Neuronal stem cell (in vitro differentiated cells): ENCODE measurements at regions not wholly inside any gene's neighbourhood (a gene's known extent, or its start where the extent isn't known, plus 50 kb on each side); places are given as distances from the start of the nearest gene placed in this dataset.

Experiments used
- DNase-seq: peaks from one replicate; pipeline ENCODE4 v3.0.0-alpha.2; 2013; ENCODE audit warnings: low spot score
- H2AFZ ChIP-seq: one replicate; pipeline ENCODE4 v1.6.1; 2013; ENCODE audit warnings: mild to moderate bottlenecking, low read length, inconsistent platforms
- H2AK5ac ChIP-seq: 2 replicates; pipeline ENCODE4 v1.6.1; 2013; ENCODE audit warnings: low read depth, mild to moderate bottlenecking, inconsistent platforms, low read length, moderate library complexity, mixed read lengths
- H2BK120ac ChIP-seq: 2 replicates; pipeline ENCODE4 v1.6.1; 2013; ENCODE audit warnings: low read depth, mild to moderate bottlenecking, inconsistent platforms, low read length, moderate library complexity, mixed read lengths
- H2BK12ac ChIP-seq: one replicate; pipeline ENCODE4 v1.6.1; 2013; ENCODE audit warnings: low read length, inconsistent platforms
- H2BK15ac ChIP-seq: 2 replicates; pipeline ENCODE4 v1.6.1; 2013; ENCODE audit warnings: mild to moderate bottlenecking, low read length, inconsistent platforms, mixed read lengths
- H2BK5ac ChIP-seq: one replicate; pipeline ENCODE4 v1.6.1; 2013; ENCODE audit warnings: inconsistent platforms, mild to moderate bottlenecking, low read length, moderate library complexity
- H3K14ac ChIP-seq: one replicate; pipeline ENCODE4 v1.6.1; 2013; ENCODE audit warnings: low read length, inconsistent platforms
- H3K18ac ChIP-seq: 2 replicates; pipeline ENCODE4 v1.6.1; 2013; ENCODE audit warnings: low read length, inconsistent platforms
- H3K23ac ChIP-seq: 2 replicates; pipeline ENCODE4 v1.6.1; 2013; ENCODE audit warnings: low read depth, mild to moderate bottlenecking, mixed read lengths, low read length, inconsistent platforms; ENCODE audit not compliant: poor library complexity
- H3K27ac ChIP-seq: replicated peaks from 3 replicates; pipeline ENCODE4 v1.5.1; 2013; ENCODE audit warnings: low read length, inconsistent platforms
- H3K27me3 ChIP-seq, 3 experiments: 2 replicates each; pipeline ENCODE4 v1.6.1; 2013; ENCODE audit warnings: low read length in 3 of 3, mild to moderate bottlenecking in 2 of 3, inconsistent platforms in 1 of 3, low read depth in 1 of 3, mixed read lengths in 1 of 3, moderate library complexity in 1 of 3; ENCODE audit not compliant: control insufficient read depth in 3 of 3, insufficient read depth in 3 of 3
- H3K36me3 ChIP-seq, 2 donors: replicated peaks in 1 of 2; 2 replicates each; pipeline ENCODE4 v1.6.1; 2013; ENCODE audit warnings: low read length in 2 of 2; ENCODE audit not compliant: control insufficient read depth in 2 of 2, insufficient read depth in 2 of 2
- H3K4ac ChIP-seq: 2 replicates; pipeline ENCODE4 v1.6.1; 2013; ENCODE audit warnings: inconsistent platforms, mild to moderate bottlenecking, low read length, moderate library complexity
- H3K4me1 ChIP-seq, 2 donors: 1 replicate in 1 of 2; 2 replicates in 1 of 2; pipeline ENCODE4 v1.6.1; 2013; ENCODE audit warnings: low read length in 2 of 2, low read depth in 1 of 2; ENCODE audit not compliant: control insufficient read depth in 2 of 2, insufficient read depth in 1 of 2
- H3K4me2 ChIP-seq: one replicate; pipeline ENCODE4 v1.6.1; 2013; ENCODE audit warnings: mild to moderate bottlenecking, low read length, inconsistent platforms; ENCODE audit not compliant: insufficient read depth, poor library complexity, severe bottlenecking
- H3K4me3 ChIP-seq, 2 donors: 2 replicates each; pipeline ENCODE4 v1.5.1; 2013; ENCODE audit warnings: low read length in 2 of 2, mild to moderate bottlenecking in 2 of 2, inconsistent platforms in 1 of 2, moderate library complexity in 1 of 2
- H3K79me1 ChIP-seq: one replicate; pipeline ENCODE4 v1.6.1; 2013; ENCODE audit warnings: low read depth, mild to moderate bottlenecking, inconsistent platforms, low read length, moderate library complexity
- H3K9ac ChIP-seq: one replicate; pipeline ENCODE4 v1.6.1; 2013; ENCODE audit warnings: mild to moderate bottlenecking, low read depth, low read length, inconsistent platforms; ENCODE audit not compliant: poor library complexity
- H3K9me3 ChIP-seq, 2 donors: replicated peaks in 1 of 2; 2 replicates each; pipeline versions ENCODE3 to v1.6.1; 2013; ENCODE audit warnings: low read length in 2 of 2, mild to moderate bottlenecking in 2 of 2, inconsistent platforms in 1 of 2, low read depth in 1 of 2, mixed read lengths in 1 of 2, moderate library complexity in 1 of 2; ENCODE audit not compliant: control insufficient read depth in 2 of 2, insufficient read depth in 1 of 2
- H4K8ac ChIP-seq: one replicate; pipeline ENCODE4 v1.6.1; 2013; ENCODE audit warnings: low read depth, mild to moderate bottlenecking, inconsistent platforms, low read length, moderate library complexity
- H4K91ac ChIP-seq: one replicate; pipeline ENCODE4 v1.6.1; 2013; ENCODE audit warnings: low read length, low read depth, mild to moderate bottlenecking, inconsistent platforms; ENCODE audit not compliant: poor library complexity
- WGBS, 2 donors: extraction: QIAGEN DNeasy Blood & Tissue Kit; methylation state at CpG; one replicate each; pipeline ENCODE4 v1.1.7; 2013; ENCODE audit warnings: missing lambda C conversion rate in 2 of 2, mixed read lengths in 1 of 2; ENCODE audit not compliant: insufficient read length in 2 of 2, insufficient replicate concordance in 1 of 2; ENCODE audit errors: extremely low coverage in 2 of 2; 5-methylcytosine and 5-hydroxymethylcytosine counted together

GRCh38 chrX:45264865-45265264 lies 64.2 kb upstream of the DIPK2B start:
- Histone ChIP-seq H3K27me3 (no peaks in the 10 kb centered on the region), H3K36me3 (no peaks in the 10 kb centered on the region), H4K8ac (no peak overlapping the region), H3K18ac (no peak overlapping the region), H3K4me2 (no peak overlapping the region), H3K4ac (no peak overlapping the region), H2BK5ac (no peak overlapping the region), H2AK5ac (no peak overlapping the region), H2BK12ac (no peak overlapping the region), H3K23ac (no peak overlapping the region), H3K4me1 (no peaks in the 10 kb centered on the region), H3K4me3 (no peak overlapping the region), H3K79me1 (no peaks in the 10 kb centered on the region), H2BK15ac (no peak overlapping the region), H3K9me3 (no peaks in the 10 kb centered on the region), H4K91ac (no peak overlapping the region), H2BK120ac (no peak overlapping the region), H2AFZ (no peak overlapping the region), H3K27ac (no peak overlapping the region), H3K9ac (no peak overlapping the region), H3K14ac (no peak overlapping the region)
- no peak for DNase-seq
- WGBS, 2 donors: no CpG with 5 or more reads among the region's 7 CpGs

GRCh38 chrX:45261471-45261870 lies 60.8 kb upstream of the DIPK2B start:
- H4K91ac ChIP-seq: no peak overlapping the region
- no peaks in the 10 kb centered on the region for H3K27me3 ChIP-seq
- H3K9me3 ChIP-seq: no peaks in the 10 kb centered on the region
- no peak overlapping the region for H3K23ac ChIP-seq
- H2BK120ac ChIP-seq: no peak overlapping the region
- no peak overlapping the region for H3K14ac ChIP-seq
- H2AFZ ChIP-seq: no peak overlapping the region
- no peak overlapping the region for H3K4ac ChIP-seq
- H3K79me1 ChIP-seq: no peaks in the 10 kb centered on the region
- no peak overlapping the region for H2AK5ac ChIP-seq
- H3K18ac ChIP-seq: no peak overlapping the region
- no CpG with 5 or more reads among the region's 1 CpG for WGBS, 2 donors
- H3K4me3 ChIP-seq: no peak overlapping the region
- H2BK5ac ChIP-seq: no peak overlapping the region
- no peak overlapping the region for H3K27ac ChIP-seq
- no peak for DNase-seq
- no peak overlapping the region for H4K8ac ChIP-seq
- H2BK15ac ChIP-seq: no peak overlapping the region
- no peak overlapping the region for H2BK12ac ChIP-seq
- H3K4me2 ChIP-seq: no peak overlapping the region
- no peak overlapping the region for H3K9ac ChIP-seq
- no peaks in the 10 kb centered on the region for H3K36me3 ChIP-seq
- no peaks in the 10 kb centered on the region for H3K4me1 ChIP-seq

GRCh38 chrX:45261005-45261404 lies 60.3 kb upstream of the DIPK2B start:
- Histone ChIP-seq H2BK12ac (no peak overlapping the region), H3K9ac (no peak overlapping the region), H2AFZ (no peak overlapping the region), H3K4me1 (no peaks in the 10 kb centered on the region), H4K8ac (no peak overlapping the region), H2AK5ac (no peak overlapping the region), H2BK5ac (no peak overlapping the region), H3K4me2 (no peak overlapping the region), H2BK120ac (no peak overlapping the region), H3K18ac (no peak overlapping the region), H3K4me3 (no peak overlapping the region), H2BK15ac (no peak overlapping the region), H3K79me1 (no peaks in the 10 kb centered on the region), H3K23ac (no peak overlapping the region), H4K91ac (no peak overlapping the region), H3K9me3 (no peaks in the 10 kb centered on the region), H3K27me3 (no peaks in the 10 kb centered on the region), H3K36me3 (no peaks in the 10 kb centered on the region), H3K4ac (no peak overlapping the region), H3K27ac (no peak overlapping the region), H3K14ac (no peak overlapping the region)
- DNase-seq: no peak
- WGBS, 2 donors: no CpG with 5 or more reads among the region's 1 CpG

DNA sequence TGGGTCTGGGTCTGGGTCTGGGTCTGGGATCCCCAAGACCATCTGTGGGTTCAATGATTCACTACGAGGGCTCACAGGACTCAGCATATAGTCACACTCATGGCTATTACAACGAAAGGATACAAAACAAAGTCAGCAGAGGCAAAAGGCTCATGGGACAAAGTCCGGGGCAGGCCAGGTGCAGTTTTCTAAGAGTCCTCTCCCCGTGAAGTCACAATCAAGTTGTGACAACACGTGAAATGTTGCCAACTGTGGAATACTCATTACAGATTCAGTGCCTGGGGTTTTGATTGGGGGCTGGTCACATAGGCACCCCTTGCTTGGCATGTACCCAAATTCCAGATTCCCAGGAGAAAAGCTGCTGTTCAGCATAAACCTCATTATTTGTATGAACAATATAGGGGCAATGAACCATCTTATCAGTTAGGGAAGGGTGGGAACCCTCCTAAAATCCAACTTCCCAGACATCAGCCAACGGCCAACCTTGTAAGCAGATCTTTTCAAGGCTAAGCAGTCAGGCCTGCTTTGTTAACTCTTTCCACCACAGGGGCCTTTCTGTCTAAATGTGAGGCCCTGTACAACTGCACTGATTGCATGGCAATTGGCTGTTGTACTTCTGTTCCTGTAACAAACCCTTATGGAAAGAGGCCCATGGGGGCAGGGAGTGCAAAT lies 58.2 kb upstream of the DIPK2B start:
- Histone ChIP-seq H3K18ac (no peak overlapping the region), H2AFZ (no peak overlapping the region), H3K14ac (no peak overlapping the region), H3K23ac (no peak overlapping the region), H3K4me3 (no peak overlapping the region), H2BK120ac (no peak overlapping the region), H3K4ac (no peak overlapping the region), H3K4me1 (no peaks in the 10 kb centered on the region), H3K4me2 (no peak overlapping the region), H4K91ac (no peak overlapping the region), H3K9ac (no peak overlapping the region), H2AK5ac (no peak overlapping the region), H2BK5ac (no peak overlapping the region), H3K27me3 (no peaks in the 10 kb centered on the region), H3K79me1 (no peaks in the 10 kb centered on the region), H3K36me3 (no peaks in the 10 kb centered on the region), H2BK15ac (no peak overlapping the region), H4K8ac (no peak overlapping the region), H3K27ac (no peak overlapping the region), H2BK12ac (no peak overlapping the region), H3K9me3 (no peaks in the 10 kb centered on the region)
- no peak for DNase-seq
- no CpG with 5 or more reads among the region's 6 CpGs for WGBS, 2 donors
